COLO829 (cell line): ENCODE measurements at regions not wholly inside any gene's neighbourhood (a gene's known extent, or its start where the extent isn't known, plus 50 kb on each side); places are given as distances from the start of the nearest gene placed in this dataset.
"Not testable (repeated sequence)": the region's sequence is repeated elsewhere in the genome, so short reads cannot be mapped to it uniquely, and the experiment has no call there.

ENCODE experiments used
- DNase-seq: peaks from one replicate; pipeline ENCODE4 v3.0.0; 2012; ENCODE audit warnings: low spot score

DNA sequence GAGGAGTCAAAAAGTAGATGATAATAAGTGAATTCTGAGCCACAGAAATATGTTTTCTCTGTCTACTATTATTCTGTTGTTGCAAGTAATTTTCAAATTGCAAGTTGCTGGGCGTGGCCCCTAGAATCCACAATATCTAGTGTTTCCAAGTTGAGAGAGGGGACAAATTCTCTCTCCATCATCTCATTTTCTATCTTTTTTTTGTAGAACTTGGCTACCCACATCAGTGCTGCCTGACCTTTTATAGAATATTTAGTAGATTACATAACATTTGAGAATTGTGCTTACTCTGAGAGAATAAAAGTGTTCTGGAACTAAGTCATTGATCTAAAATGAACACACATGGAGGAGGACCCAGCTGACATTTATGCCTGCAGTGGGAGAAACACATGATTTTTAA, 110.9 kb upstream of the CSNK1A1L start:
- DNase-seq: no peak

DNA sequence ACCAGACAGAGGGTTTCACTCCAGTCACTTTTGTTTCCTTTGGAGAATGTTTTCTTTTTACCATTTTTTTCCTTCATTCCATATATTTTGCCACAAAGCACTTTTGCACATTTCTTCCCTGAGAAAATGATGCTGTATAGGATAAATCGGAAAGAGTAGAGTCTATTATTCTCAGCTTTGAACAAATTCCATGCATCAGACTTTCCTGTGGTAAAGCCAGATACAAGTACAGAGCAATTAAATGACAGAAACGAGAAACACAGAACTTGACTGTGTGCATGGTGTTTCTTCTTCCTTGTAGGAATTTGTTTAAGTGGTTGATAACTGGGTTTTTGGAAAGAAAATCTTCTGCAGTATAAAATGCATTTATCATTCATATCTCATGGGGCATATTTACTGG, 107.4 kb upstream of the CSNK1A1L start:
- no peak for DNase-seq

- DNase-seq: no peak
Measured at GRCh38 chr13:37211487-37211886, 106.0 kb upstream of the CSNK1A1L start.

GRCh38 chr13:37209621-37210580, 104.4 kb upstream of the CSNK1A1L start:
- DNase-seq: no peak

GRCh38 chr13:37207691-37208451, 102.4 kb upstream of the CSNK1A1L start:
- no peak for DNase-seq

GRCh38 chr13:37202264-37202663, 96.8 kb upstream of the CSNK1A1L start:
- no peak for DNase-seq

DNA sequence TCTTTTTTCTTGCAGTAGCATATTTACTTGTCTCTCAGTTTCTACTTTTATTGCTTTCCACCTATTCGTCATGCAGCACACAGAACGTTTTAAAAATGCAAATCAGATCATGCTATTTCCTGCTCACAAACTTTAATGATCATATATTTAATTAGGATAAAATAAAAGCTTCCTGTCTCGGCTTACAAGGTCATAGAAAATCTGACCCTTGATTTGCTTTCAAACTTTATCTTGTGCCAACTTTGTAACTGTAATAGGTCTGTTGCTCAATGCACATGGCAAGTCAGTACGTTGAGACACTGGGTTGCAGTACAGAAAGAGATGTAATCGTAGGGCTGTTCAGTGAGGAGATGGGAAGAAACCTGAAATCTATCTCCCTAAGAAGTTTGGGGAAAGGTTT, 95.6 kb upstream of the CSNK1A1L start:
- no peak for DNase-seq

DNA sequence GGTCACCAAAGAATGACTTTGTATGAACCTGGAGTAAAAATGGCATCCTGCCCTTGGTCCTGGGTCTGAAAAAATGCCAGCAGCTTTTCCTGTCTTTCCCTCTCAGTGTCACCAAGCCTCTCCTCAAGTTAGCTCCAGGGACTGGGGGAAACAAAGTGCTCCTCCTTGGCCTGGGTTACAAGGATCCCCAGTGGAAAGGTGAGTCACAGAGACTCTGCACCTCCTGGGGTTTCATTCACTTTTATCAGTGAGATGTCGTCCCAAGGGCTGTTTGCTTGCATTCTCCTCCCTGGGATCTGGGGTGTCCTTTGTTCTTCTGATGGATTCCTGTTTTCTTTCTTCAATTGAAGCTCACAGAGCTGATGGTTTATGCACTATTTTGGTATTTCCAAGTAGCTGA, 93.2 kb upstream of the CSNK1A1L start:
- no peak for DNase-seq

GRCh38 chr13:37195621-37196020, 90.2 kb upstream of the CSNK1A1L start:
- no peak for DNase-seq

GRCh38 chr13:37194428-37194861, 89.0 kb upstream of the CSNK1A1L start:
- no peak for DNase-seq

DNA sequence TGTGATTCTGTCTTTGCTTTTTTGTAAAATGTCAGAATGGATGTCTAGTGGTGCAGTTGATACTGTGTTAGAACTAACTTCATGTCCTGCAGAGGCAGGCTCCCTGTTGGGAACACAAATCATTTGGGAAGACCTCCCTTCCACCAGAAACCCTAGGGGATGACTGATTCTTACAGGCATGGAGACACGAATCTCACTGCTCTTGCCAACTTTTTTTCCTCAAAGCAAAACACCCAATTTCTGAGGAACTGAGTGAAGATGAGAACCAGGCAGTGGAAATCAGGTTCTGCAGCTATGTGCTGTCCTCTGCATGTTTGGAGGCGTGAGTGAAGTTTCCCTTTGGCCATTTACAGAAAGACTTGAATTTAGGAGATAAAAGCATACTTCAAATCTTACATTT, 87.5 kb upstream of the CSNK1A1L start:
- DNase-seq: no peak

DNA sequence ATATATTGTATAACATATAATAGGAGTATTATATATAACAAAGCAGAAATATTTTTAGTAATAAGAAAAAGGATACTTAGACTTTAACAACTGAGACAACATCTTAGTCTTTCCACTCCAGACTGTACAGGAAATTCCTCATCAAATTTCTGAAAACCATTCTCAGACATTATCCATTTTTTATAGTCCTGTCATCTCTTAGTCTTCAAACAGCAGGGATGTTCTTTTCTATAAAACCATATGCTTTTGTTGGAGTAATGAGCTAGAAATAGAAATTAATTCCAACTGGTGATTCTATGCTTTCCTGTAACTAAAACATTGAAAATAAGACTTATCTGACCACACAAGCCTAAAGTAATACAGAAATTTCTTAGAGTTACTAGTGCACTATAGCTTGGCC, 82.2 kb upstream of the CSNK1A1L start:
- no peak for DNase-seq

- DNase-seq: no peak
Measured at GRCh38 chr13:37187105-37187504, 81.6 kb upstream of the CSNK1A1L start.

- DNase-seq: no peak
Measured at GRCh38 chr13:37181620-37182019, 76.2 kb upstream of the CSNK1A1L start.

DNA sequence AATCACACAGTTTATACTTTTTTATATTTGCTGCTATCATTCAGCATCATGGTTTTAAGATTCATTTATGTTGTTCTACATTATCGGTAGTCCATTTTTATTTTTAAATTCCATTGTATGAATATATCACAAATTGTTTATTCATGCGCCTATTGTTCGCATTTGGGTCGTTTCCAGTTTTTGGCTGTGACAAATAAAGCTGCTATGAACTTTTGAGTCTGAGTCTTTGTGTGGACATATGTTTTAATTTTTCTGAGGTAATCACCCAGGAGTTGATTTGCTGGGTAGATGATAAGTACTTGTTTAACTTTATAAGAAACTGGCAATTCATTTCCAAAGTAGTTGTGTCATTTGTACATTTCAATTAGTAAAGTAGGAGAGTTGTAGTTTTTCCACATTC, 74.2 kb upstream of the CSNK1A1L start:
- no peak for DNase-seq

DNA sequence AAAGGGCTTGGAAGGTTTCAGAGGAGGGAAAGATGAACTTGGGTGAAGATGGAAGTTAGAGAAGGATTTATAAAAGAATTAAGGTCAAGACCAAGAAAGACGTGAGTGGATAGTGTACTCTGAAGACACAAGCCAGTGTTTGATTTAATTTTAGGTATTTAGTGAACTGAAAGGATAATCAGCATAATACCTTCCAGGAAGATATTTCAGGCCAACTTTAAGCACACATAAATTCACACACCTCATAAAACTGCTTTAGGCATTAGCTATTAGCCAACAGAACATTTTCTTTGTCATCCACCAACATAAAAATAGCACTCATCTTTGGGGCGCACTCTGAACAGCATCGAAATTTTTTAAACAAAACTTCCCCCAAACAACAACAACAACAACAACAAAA, 71.7 kb upstream of the CSNK1A1L start:
- no peak for DNase-seq

GRCh38 chr13:37175996-37176395, 70.5 kb upstream of the CSNK1A1L start:
- no peak for DNase-seq

GRCh38 chr13:37173214-37173613, 67.8 kb upstream of the CSNK1A1L start:
- no peak for DNase-seq

DNA sequence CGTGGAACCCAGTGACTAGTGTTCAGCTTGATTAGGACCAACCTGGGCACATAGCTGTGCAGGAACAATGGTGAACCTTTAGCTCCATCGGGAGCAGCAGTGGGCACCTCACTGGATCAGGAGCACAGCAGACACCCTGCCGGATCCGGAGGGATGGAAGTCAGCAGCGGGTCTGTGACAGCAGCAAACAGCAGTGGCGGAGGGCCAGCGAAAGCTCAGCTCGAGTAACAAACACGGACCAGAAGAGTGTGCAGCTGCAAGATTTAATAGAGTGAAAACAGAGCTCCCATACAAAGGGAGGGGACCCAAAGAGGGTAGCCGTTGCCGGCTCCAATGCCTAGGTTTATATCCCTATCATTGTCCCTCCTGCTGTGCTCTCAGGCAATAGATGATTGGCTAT, 66.8 kb upstream of the CSNK1A1L start:
- not testable (repeated sequence) for DNase-seq

- no peak for DNase-seq
Measured at GRCh38 chr13:37168926-37169325, 63.5 kb upstream of the CSNK1A1L start.

GRCh38 chr13:37168151-37168550, 62.7 kb upstream of the CSNK1A1L start:
- DNase-seq: no peak

GRCh38 chr13:37164635-37165034, 59.2 kb upstream of the CSNK1A1L start:
- DNase-seq: no peak

DNA sequence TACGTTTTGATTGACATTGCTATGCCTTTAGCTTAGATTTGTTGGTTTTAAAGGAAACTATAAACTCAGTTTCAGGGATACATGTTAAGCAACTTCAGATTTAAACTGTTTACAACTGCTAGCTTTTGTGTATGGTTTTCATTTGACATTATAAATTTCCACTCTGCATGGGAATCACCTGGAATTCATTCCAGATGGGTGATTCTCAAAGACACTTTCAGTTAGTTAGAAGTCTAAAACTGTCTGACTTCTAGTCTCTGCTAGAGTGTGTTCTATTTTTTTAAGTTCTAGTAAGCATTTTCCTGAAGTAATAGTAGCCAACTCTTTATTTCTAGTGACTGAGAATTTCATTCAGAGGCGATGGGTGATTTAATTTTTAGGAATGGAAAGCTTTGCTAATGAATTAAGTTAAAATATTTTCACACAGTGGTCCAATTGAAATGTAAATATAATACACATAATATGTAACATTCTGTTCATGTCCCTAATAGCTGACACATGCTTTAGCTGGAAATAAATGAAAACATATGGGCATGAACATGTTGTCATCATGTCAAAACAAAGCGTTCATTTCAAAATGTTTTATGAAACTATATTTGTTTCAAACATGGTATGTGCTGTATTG, 58.3 kb upstream of the CSNK1A1L start:
- no peak for DNase-seq
